ENCODE measurements at regions not wholly inside any gene's neighbourhood (a gene's known extent, or its start where the extent isn't known, plus 50 kb on each side); places are given as distances from the start of the nearest gene placed in this dataset.

GRCh38 chr7:155228894-155229293 lies 68.8 kb upstream of the INSIG1 start:
- DNase-seq (ENCODE audit: low spot score): no peak
- Histone ChIP-seq H3K79me2 (no peaks in the 10 kb centered on the region), H4K20me1 (ENCODE audit: insufficient read depth, poor library complexity, severe bottlenecking) (no peaks in the 10 kb centered on the region), H3K4me3 (no peak overlapping the region), H3K27ac (no peak overlapping the region), H3K4me1 (ENCODE audit: insufficient read depth) (peaks cover 22% of the 10 kb centered on the region), H3K27me3 (no peaks in the 10 kb centered on the region), H3K36me3 (replicated peaks; ENCODE audit: insufficient read depth, low read depth) (no peaks in the 10 kb centered on the region), H3K9me3 (ENCODE audit: low read depth) (no peaks in the 10 kb centered on the region), H3K9me2 (replicated peaks; ENCODE audit: insufficient read depth) (no peaks in the 10 kb centered on the region), H2AFZ (no peak overlapping the region), H3K4me2 (no peak overlapping the region)
- TF ChIP-seq EZH2 (IDR thresholded peaks at IDR 0.05; ENCODE audit: borderline replicate concordance) (no peak), CTCF (IDR thresholded peaks at IDR 0.05; ENCODE audit: poor library complexity) (no peak)
- 94% methylated on average over 9 of the region's 9 CpGs for WGBS (ENCODE audit: low lambda C conversion rate, missing lambda C conversion rate)

GRCh38 chr7:155229548-155230168 lies 68.0 kb upstream of the INSIG1 start:
- 95% methylated on average over 14 of the region's 14 CpGs for WGBS (ENCODE audit: low lambda C conversion rate, missing lambda C conversion rate)
- H3K4me3 ChIP-seq: no peak overlapping the region
- no peak overlapping the region for H2AFZ ChIP-seq
- no peaks in the 10 kb centered on the region for H3K9me2 ChIP-seq (replicated peaks; ENCODE audit: insufficient read depth)
- peaks cover 25% of the 10 kb centered on the region for H3K4me1 ChIP-seq (ENCODE audit: insufficient read depth)
- no peak overlapping the region for H3K4me2 ChIP-seq
- TF ChIP-seq EZH2phosphoT487 (IDR thresholded peaks at IDR 0.05; ENCODE audit: low read depth, severe bottlenecking, unreplicated experiment) (no peak), CTCF (IDR thresholded peaks at IDR 0.05; ENCODE audit: poor library complexity) (no peak), EZH2 (IDR thresholded peaks at IDR 0.05; ENCODE audit: borderline replicate concordance) (no peak)
- no peaks in the 10 kb centered on the region for H3K79me2 ChIP-seq
- no peaks in the 10 kb centered on the region for H4K20me1 ChIP-seq (ENCODE audit: insufficient read depth, poor library complexity, severe bottlenecking)
- no peak for DNase-seq (ENCODE audit: low spot score)
- H3K9me3 ChIP-seq (ENCODE audit: low read depth): no peaks in the 10 kb centered on the region
- no peaks in the 10 kb centered on the region for H3K36me3 ChIP-seq (replicated peaks; ENCODE audit: insufficient read depth, low read depth)
- H3K27ac ChIP-seq: no peak overlapping the region
- no peaks in the 10 kb centered on the region for H3K27me3 ChIP-seq

- no peaks in the 10 kb centered on the region for H3K27me3 ChIP-seq
- H2AFZ ChIP-seq: no peak overlapping the region
- no peaks in the 10 kb centered on the region for H3K36me3 ChIP-seq (replicated peaks; ENCODE audit: insufficient read depth, low read depth)
- DNase-seq (ENCODE audit: low spot score): peak; percentile 51
- no peak overlapping the region for H3K4me2 ChIP-seq
- TF ChIP-seq CTCF (IDR thresholded peaks at IDR 0.05; ENCODE audit: poor library complexity) (no peak), EZH2phosphoT487 (IDR thresholded peaks at IDR 0.05; ENCODE audit: low read depth, severe bottlenecking, unreplicated experiment) (no peak), EZH2 (IDR thresholded peaks at IDR 0.05; ENCODE audit: borderline replicate concordance) (no peak)
- H3K9me3 ChIP-seq (ENCODE audit: low read depth): no peaks in the 10 kb centered on the region
- peaks cover 21% of the 10 kb centered on the region for H3K4me1 ChIP-seq (ENCODE audit: insufficient read depth)
- no peak overlapping the region for H3K4me3 ChIP-seq
- H3K9me2 ChIP-seq (replicated peaks; ENCODE audit: insufficient read depth): no peaks in the 10 kb centered on the region
- WGBS (ENCODE audit: low lambda C conversion rate, missing lambda C conversion rate): 78% methylated on average over 11 of the region's 11 CpGs
- no peak overlapping the region for H3K27ac ChIP-seq
- H3K79me2 ChIP-seq: no peaks in the 10 kb centered on the region
- no peaks in the 10 kb centered on the region for H4K20me1 ChIP-seq (ENCODE audit: insufficient read depth, poor library complexity, severe bottlenecking)
Measured at GRCh38 chr7:155230169-155230593, 67.5 kb upstream of the INSIG1 start.

All from hepatocyte (in vitro differentiated cells).